RWPE1 (cell line): ENCODE measurements at regions not wholly inside any gene's neighbourhood (a gene's known extent, or its start where the extent isn't known, plus 50 kb on each side); places are given as distances from the start of the nearest gene placed in this dataset.

Experiments
- CTCF ChIA-PET: fragments of 350-600 bp; sonication (Branson Sonifier 250); formaldehyde crosslinking; extraction: SDS; loops from one replicate; lab custom pipeline; 2021; lab: Yijun Ruan, JAX
- POLR2A ChIA-PET: fragments of 400-600 bp; formaldehyde crosslinking; extraction: SDS; loops from one replicate; lab custom pipeline; 2020; ENCODE audit warnings: antibody characterized with exemption; ENCODE audit not compliant: low non-redundant PET; lab: Yijun Ruan, JAX
- DNase-seq: peaks from one replicate; pipeline ENCODE4 v3.0.0; 2012; ENCODE audit warnings: low spot score
- H3K27ac ChIP-seq: fragments of 450-650 bp; 2 replicates; pipeline ENCODE4 v1.5.1; 2017
- CTCF ChIP-seq: fragments of 450-650 bp; conservative IDR thresholded peaks from 2 replicates; pipeline ENCODE4 v1.5.1; 2017; ENCODE audit warnings: low read depth, mild to moderate bottlenecking

GRCh38 chr21:15199414-15200383, 134.9 kb upstream of the NRIP1 start:
- CTCF ChIA-PET, result interaction anchor here (0.6 kb wide), 1 partner anchor 677 kb away, joined by 5 read pairs; no protein-coding TSS in a partner anchor
- DNase-seq, result no peak
- POLR2A ChIA-PET, result no interaction called here
- no peak for TF ChIP-seq CTCF
- H3K27ac ChIP-seq, result no peak overlapping the region

- ChIA-PET POLR2A (no interaction called here), CTCF (no interaction called here)
- TF ChIP-seq CTCF, result no peak
- no peak overlapping the region for H3K27ac ChIP-seq
- DNase-seq, result no peak
These were observed 138.9 kb upstream of the NRIP1 start for GRCh38 chr21:15203740-15204139.

GRCh38 chr21:15204140-15204969, 139.6 kb upstream of the NRIP1 start:
- no peak for TF ChIP-seq CTCF
- ChIA-PET POLR2A (no interaction called here), CTCF (no interaction called here)
- DNase-seq, result no peak
- H3K27ac ChIP-seq, result no peak overlapping the region

GRCh38 chr21:15204970-15205286, 140.1 kb upstream of the NRIP1 start:
- ChIA-PET CTCF (no interaction called here), POLR2A (no interaction called here)
- DNase-seq, result no peak
- no peak for TF ChIP-seq CTCF
- no peak overlapping the region for H3K27ac ChIP-seq

- CTCF ChIA-PET, result no interaction called here
- DNase-seq, result no peak
- TF ChIP-seq CTCF, result no peak
These were observed 141.7 kb upstream of the NRIP1 start for GRCh38 chr21:15206514-15206913.

GRCh38 chr21:15207231-15207630, 142.4 kb upstream of the NRIP1 start:
- H3K27ac ChIP-seq, result no peak overlapping the region
- no peak for TF ChIP-seq CTCF
- ChIA-PET CTCF (no interaction called here), POLR2A (no interaction called here)
- no peak for DNase-seq

More at GRCh38 chr21:15206514-15206913, 141.7 kb upstream of the NRIP1 start:
- H3K27ac ChIP-seq, result no peak overlapping the region
- POLR2A ChIA-PET, result no interaction called here
